Caco-2 (cell line): ENCODE measurements at regions not wholly inside any gene's neighbourhood (a gene's known extent, or its start where the extent isn't known, plus 50 kb on each side); places are given as distances from the start of the nearest gene placed in this dataset.

ENCODE experiments used
- BruUV-seq: library from RNA; stranded (reverse); fragments of 400-500 nt; replicated peaks from 2 replicates; lab custom pipeline; 2021; lab: Mats Ljungman, UMichigan
- CTCF ChIA-PET: fragments of 300-600 bp; sonication (Branson Sonifier 250); formaldehyde crosslinking; loops from one replicate; lab custom pipeline; 2022; ENCODE audit warnings: antibody characterized with exemption; lab: Charles Lee
- POLR2A ChIA-PET: fragments of 300-600 bp; sonication (Branson Sonifier 250); formaldehyde crosslinking; loops from one replicate; lab custom pipeline; 2022; ENCODE audit warnings: antibody characterized with exemption; lab: Charles Lee
- DNase-seq, 2 experiments: peaks; one replicate each; pipeline versions ENCODE4 v3.0.0 to v3.0.0-alpha.2; 2020 to 2022
- H3K27me3 ChIP-seq: replicated peaks from 2 replicates; pipeline ENCODE4 v1.6.0; 2011; ENCODE audit warnings: low read length; ENCODE audit not compliant: control insufficient read depth, insufficient read depth
- H3K36me3 ChIP-seq: 2 replicates; pipeline ENCODE4 v1.5.1; 2011; ENCODE audit warnings: low read length; ENCODE audit not compliant: control insufficient read depth, insufficient read depth
- H3K4me1 ChIP-seq: fragments of 250-450 bp; sonication (Bioruptor Pico); 2 replicates; pipeline ENCODE4 v1.5.1; 2020; ENCODE audit warnings: mild to moderate bottlenecking
- H3K4me3 ChIP-seq: 2 replicates; pipeline ENCODE4 v1.5.1; 2011; ENCODE audit warnings: low read depth, mild to moderate bottlenecking, control low read depth, low read length
- H3K9me3 ChIP-seq: fragments of 250-450 bp; sonication (Bioruptor Pico); 2 replicates; pipeline ENCODE4 v1.5.1; 2020; ENCODE audit warnings: mild to moderate bottlenecking, moderate library complexity
- H3K27ac Mint-ChIP-seq: one replicate; pipeline ENCODE4 v1.8.0; 2022; ENCODE audit warnings: mixed read lengths; ENCODE audit not compliant: unreplicated experiment
- H3K27me3 Mint-ChIP-seq: one replicate; pipeline ENCODE4 v1.8.0; 2022; ENCODE audit warnings: mixed read lengths; ENCODE audit not compliant: insufficient read depth, unreplicated experiment
- H3K36me3 Mint-ChIP-seq: one replicate; pipeline ENCODE4 v1.8.0; 2022; ENCODE audit warnings: mild to moderate bottlenecking, mixed read lengths; ENCODE audit not compliant: insufficient read depth, unreplicated experiment
- H3K4me1 Mint-ChIP-seq: one replicate; pipeline ENCODE4 v1.8.0; 2022; ENCODE audit warnings: low read depth, mixed read lengths; ENCODE audit not compliant: unreplicated experiment
- H3K4me3 Mint-ChIP-seq: one replicate; pipeline ENCODE4 v1.8.0; 2022; ENCODE audit warnings: mild to moderate bottlenecking, moderate library complexity, mixed read lengths; ENCODE audit not compliant: unreplicated experiment
- H3K9me3 Mint-ChIP-seq: one replicate; pipeline ENCODE4 v1.8.0; 2022; ENCODE audit warnings: mixed read lengths; ENCODE audit not compliant: unreplicated experiment
- intact Hi-C: fragments of 100-400 bp; cut with micrococcal nuclease; formaldehyde crosslinking; loops from one replicate; pipeline ENCODE4 v1.10.0; 2022; ENCODE audit not compliant: unreplicated experiment
- TF ChIP-seq, protein P1 (sequence below), 2 experiments: fragments of 200-600 bp in 1 of 2; IDR thresholded peaks; 1 replicate in 1 of 2; 2 replicates in 1 of 2; pipeline versions ENCODE4 v1.5.1 to v1.8.0; 2011 to 2022; ENCODE audit warnings: antibody characterized with exemption in 1 of 2, control low read depth in 1 of 2, inconsistent platforms in 1 of 2, low read depth in 1 of 2, low read length in 1 of 2, mild to moderate bottlenecking in 1 of 2, moderate library complexity in 1 of 2; ENCODE audit not compliant: insufficient read depth in 1 of 2, severe bottlenecking in 1 of 2, unreplicated experiment in 1 of 2

DNA sequence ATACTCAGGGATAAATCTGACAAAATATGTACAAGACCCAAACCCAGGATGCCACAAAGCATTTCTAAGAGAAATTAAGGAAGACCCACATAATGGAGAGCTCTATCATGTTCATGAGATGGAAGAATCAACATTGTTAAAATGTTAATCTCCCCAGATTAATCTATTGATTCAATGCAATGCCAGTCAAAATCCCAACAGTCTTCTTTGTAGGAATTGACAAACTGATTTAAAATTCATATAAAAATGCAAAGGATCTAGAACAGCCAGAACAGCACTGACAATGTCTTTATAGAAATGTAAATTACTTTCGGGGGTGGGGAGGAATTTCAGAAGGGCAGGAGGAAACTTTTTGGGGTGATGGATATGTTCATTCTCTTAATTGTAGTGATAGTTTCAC is 281.6 kb upstream of the SEMA6A start:
- BruUV-seq, result no TSS peak

DNA sequence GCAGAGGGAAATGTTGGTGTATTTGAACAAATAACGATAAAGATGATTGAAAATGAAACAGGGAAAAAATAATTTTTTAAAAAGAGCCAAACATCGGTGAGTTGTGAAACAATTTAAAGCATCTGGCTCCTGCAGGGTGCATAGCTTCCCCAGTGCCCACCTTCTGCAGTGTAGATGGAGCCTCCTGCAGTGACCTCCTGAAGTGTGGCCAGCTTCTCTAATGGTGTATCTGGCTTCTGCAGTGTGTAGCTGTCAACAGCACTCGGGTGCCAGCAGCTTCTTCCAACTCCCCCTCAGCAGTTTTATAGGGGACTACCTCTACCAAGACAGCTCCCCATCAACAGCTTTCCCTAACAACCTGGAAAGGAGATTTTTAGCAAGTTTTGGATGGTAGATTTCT is 279.4 kb upstream of the SEMA6A start:
- no peaks in the 10 kb centered on the region for H3K9me3 Mint-ChIP-seq
- TF ChIP-seq, protein P1, sequence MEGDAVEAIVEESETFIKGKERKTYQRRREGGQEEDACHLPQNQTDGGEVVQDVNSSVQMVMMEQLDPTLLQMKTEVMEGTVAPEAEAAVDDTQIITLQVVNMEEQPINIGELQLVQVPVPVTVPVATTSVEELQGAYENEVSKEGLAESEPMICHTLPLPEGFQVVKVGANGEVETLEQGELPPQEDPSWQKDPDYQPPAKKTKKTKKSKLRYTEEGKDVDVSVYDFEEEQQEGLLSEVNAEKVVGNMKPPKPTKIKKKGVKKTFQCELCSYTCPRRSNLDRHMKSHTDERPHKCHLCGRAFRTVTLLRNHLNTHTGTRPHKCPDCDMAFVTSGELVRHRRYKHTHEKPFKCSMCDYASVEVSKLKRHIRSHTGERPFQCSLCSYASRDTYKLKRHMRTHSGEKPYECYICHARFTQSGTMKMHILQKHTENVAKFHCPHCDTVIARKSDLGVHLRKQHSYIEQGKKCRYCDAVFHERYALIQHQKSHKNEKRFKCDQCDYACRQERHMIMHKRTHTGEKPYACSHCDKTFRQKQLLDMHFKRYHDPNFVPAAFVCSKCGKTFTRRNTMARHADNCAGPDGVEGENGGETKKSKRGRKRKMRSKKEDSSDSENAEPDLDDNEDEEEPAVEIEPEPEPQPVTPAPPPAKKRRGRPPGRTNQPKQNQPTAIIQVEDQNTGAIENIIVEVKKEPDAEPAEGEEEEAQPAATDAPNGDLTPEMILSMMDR (IDR thresholded peaks at IDR 0.05; ENCODE audit: insufficient read depth in 1 of 2, low read depth in 1 of 2, low read length in 1 of 2, severe bottlenecking in 1 of 2, unreplicated experiment in 1 of 2), result no peak
- BruUV-seq, result no TSS peak
- Histone ChIP-seq H3K9me3 (no peaks in the 10 kb centered on the region), H3K4me3 (no peak overlapping the region), H3K4me1 (peaks cover 4% of the 10 kb centered on the region; the same call in 1 of the 2 replicates), H3K27me3 (no peaks in the 10 kb centered on the region), H3K36me3 (no peaks in the 10 kb centered on the region)
- H3K36me3 Mint-ChIP-seq, result no peaks in the 10 kb centered on the region
- ChIA-PET POLR2A (no interaction called here), CTCF (no interaction called here)
- H3K4me1 Mint-ChIP-seq, result peaks cover 4% of the 10 kb centered on the region
- intact Hi-C loops, result no loop called here
- DNase-seq, result no peak
- no peaks in the 10 kb centered on the region for H3K27me3 Mint-ChIP-seq
- no peak overlapping the region for H3K27ac Mint-ChIP-seq
- no peak overlapping the region for H3K4me3 Mint-ChIP-seq

More for the DNA sequence above, 281.6 kb upstream of the SEMA6A start:
- Histone ChIP-seq H3K4me1 (peaks cover 19% of the 10 kb centered on the region), H3K9me3 (no peaks in the 10 kb centered on the region), H3K36me3 (no peaks in the 10 kb centered on the region), H3K4me3 (no peak overlapping the region), H3K27me3 (no peaks in the 10 kb centered on the region)
- TF ChIP-seq, protein P1 (IDR thresholded peaks at IDR 0.05; ENCODE audit: insufficient read depth in 1 of 2, low read depth in 1 of 2, low read length in 1 of 2, severe bottlenecking in 1 of 2, unreplicated experiment in 1 of 2), result no peak
- Mint-ChIP-seq H3K27ac (no peak overlapping the region), H3K4me1 (peaks cover 21% of the 10 kb centered on the region), H3K27me3 (no peaks in the 10 kb centered on the region), H3K9me3 (no peaks in the 10 kb centered on the region), H3K36me3 (no peaks in the 10 kb centered on the region), H3K4me3 (no peak overlapping the region)
- no peak for DNase-seq
- ChIA-PET CTCF (no interaction called here), POLR2A (no interaction called here)
- intact Hi-C loops, result no loop called here

DNA sequence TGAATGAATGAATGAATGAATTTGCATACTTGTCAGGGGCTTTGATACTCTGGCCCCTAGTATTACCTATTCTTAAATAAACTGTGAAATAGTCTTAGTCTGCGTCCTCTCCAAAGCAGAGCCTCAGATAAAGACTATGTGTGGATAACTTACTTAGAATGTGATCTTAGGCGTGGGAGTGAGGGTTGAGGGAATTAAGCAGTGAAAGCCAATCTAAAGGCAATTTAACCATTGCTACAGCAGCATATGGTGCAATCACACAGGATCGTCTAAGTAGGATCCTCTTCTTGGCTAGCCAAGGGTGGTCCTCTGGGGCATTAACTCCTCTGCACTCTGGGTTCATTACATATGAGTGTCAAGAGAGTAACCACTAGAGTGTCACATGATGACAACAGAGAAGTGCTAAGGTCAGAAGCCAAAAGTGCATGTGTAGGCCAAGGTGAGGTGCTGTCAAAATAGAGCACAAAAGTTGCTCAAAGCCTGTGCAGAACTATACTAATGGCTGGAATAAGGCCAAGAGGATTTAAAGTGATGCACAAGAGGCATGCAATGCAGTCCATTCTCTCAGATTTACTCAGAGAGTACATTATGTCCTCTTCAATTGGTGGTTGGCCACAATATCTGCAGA is 274.4 kb upstream of the SEMA6A start:
- ChIA-PET CTCF (no interaction called here), POLR2A (no interaction called here)
- Histone ChIP-seq H3K36me3 (no peaks in the 10 kb centered on the region), H3K9me3 (no peaks in the 10 kb centered on the region), H3K27me3 (no peaks in the 10 kb centered on the region), H3K4me1 (no peaks in the 10 kb centered on the region), H3K4me3 (no peak overlapping the region)
- intact Hi-C loops, result no loop called here
- Mint-ChIP-seq H3K9me3 (peaks cover 13% of the 10 kb centered on the region), H3K4me1 (peaks cover 13% of the 10 kb centered on the region), H3K27ac (no peak overlapping the region), H3K36me3 (peaks cover 8% of the 10 kb centered on the region), H3K27me3 (no peaks in the 10 kb centered on the region), H3K4me3 (no peak overlapping the region)
- TF ChIP-seq, protein P1 (IDR thresholded peaks at IDR 0.05; ENCODE audit: insufficient read depth in 1 of 2, low read depth in 1 of 2, low read length in 1 of 2, severe bottlenecking in 1 of 2, unreplicated experiment in 1 of 2), result no peak
- DNase-seq, result no peak
- no TSS peak for BruUV-seq
